ENCODE measurements at regions not wholly inside any gene's neighbourhood (a gene's known extent, or its start where the extent isn't known, plus 50 kb on each side); places are given as distances from the start of the nearest gene placed in this dataset.

DNA sequence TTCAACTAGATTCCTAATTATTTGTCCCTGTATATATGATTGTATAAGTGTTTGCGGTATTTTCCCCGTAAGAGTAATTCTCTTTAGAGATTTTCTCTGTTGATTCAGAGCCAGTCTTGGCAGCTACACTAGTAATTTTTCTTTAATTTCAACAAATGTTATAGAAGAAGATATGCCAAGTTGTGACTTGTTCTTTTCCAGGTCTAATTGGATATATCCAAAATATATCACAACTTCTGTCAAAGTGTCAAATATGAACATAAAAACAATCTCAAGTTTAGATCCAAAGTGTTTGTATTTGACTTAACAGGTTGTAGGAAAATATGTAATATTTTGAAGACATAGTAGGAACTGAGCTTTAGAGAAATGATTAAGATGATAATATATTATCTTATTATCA is 733.9 kb upstream of the SLITRK5 start:
- DNase-seq (ENCODE audit: low read depth, low spot score), result no peak

DNA sequence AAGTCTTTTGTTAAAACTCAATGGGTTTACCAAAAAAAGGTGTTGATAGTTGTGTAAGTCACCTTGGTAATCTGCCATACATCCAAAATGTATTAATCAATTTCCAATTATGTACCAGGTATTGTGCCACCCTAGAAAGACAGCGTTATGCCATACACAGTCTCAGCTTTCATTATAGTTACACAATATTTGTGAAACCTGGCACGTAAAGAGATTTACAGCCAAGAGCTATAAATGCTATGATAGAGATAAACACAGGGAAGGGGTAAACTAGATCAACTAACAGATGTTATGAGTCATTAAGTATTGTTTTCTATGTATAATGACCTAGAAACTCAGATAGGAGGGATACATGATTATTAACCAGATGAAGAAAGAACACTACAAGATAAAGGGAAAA is 725.6 kb upstream of the SLITRK5 start:
- no peak for DNase-seq (ENCODE audit: low read depth, low spot score)

- no peak for DNase-seq (ENCODE audit: low read depth, low spot score)
Observed at GRCh38 chr13:86946734-86947133, 724.4 kb upstream of the SLITRK5 start.

DNA sequence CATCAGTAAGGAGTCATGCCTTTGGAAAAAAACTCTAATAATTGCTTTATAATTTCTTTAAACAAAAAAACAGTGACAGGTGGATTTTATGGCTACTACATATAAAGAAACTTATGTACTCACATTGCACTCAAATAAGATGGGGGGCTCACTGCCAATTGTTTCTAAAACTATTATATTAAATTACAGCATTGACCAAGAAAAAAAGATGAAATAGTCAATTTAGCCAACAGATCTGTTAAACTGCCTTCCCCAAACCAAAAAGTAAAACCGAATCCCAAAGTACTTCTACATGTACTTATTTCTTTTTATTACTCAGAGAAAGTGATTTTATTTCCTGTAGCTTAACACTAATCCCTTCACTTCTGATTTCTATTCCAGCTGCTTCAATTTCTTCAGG is 716.8 kb upstream of the SLITRK5 start:
- DNase-seq (ENCODE audit: low read depth, low spot score), result no peak

DNA sequence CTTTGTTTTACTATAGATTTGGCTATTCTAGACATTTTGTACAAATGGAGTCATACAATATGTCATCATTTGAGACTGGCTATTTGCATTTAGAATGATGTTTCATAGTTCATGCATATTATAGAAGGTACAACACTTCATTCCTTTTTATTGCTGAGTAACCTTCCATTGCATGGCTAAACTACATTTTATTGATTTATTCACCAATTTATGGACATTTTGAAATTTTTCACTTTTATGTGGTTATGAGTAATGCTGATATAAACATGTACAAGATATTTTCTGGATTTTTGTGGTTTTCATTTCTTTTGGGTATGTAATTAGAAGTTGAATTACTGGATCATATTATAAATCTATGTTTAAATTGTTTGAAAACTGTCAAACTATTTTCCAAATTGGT is 710.3 kb upstream of the SLITRK5 start:
- DNase-seq (ENCODE audit: low read depth, low spot score), result no peak

DNA sequence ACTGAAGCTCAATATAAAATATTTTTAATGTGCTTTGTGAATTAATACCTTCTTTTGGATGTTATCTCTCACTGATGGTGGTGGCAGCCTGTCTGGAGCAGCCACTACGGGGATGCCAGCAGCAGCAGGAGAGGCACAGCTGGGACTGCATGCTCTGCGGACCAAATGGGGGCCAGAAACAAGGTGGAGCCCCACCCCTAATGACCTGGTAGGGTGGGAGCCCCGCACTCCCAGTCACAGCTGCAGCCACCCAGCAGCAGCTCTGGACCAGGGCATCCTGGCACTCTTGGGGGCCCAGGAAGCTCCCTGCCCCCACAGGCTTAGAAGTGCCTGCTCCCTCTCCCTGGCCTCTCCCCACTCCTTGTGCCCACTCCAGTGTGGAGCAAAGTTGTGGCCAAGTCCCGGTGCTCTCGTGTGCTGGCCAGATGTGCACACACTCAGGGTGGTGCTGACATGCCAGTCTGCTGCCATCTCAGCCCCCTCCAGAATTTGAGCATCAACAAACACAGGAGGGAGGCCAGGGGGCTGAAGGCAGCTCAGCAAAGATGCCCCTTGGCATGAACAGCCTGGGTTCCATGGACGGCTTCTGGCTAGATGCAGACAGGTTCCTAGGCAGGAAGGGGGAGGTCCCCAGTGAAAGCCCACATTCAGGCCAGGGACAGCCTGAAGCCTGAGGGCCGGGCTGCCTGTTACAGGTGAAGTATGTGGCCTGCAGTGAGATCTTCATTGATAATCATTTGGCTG is 696.7 kb upstream of the SLITRK5 start:
- DNase-seq (ENCODE audit: low read depth, low spot score), result no peak

DNA sequence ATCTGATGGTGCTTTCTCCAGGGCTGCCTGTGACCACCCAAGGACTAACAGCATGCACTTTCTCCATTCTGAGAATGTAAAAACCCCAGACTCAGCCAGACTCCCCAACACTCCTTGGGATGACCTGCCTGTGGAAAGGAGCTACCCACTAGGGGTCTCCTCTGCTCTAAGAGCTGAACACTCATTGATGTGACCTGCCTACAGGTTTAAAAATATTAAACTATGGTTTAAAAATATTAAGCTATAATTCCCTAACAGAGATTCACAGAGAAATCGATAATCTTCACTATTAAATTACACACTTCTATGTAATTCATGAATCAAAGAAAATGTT is 696.2 kb upstream of the SLITRK5 start:
- no peak for DNase-seq (ENCODE audit: low read depth, low spot score)

GRCh38 chr13:86976521-86977324 is 694.4 kb upstream of the SLITRK5 start:
- DNase-seq (ENCODE audit: low read depth, low spot score), result no peak

GRCh38 chr13:86986448-86986847 is 684.7 kb upstream of the SLITRK5 start:
- DNase-seq (ENCODE audit: low read depth, low spot score), result no peak

- DNase-seq (ENCODE audit: low read depth, low spot score), result no peak
Observed at GRCh38 chr13:86992251-86992650, 678.9 kb upstream of the SLITRK5 start.

DNA sequence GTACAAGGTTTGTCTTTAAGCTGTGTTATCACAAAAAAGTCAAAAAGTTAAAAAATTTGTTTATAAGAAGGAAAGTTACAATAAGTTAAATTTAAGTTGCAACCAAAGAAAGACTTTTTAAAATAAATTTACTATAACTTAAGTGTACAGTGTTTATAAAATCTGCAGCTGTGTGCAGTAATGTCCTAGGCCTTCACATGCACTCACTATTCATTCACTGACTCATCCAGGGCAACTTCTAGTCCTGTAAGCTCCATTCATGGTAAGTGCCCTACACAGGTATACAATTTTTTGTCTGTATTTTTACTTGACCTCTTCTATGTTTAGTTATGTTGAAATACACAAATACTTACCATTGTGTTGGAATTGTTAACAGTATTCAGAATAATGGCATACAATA is 667.9 kb upstream of the SLITRK5 start:
- no peak for DNase-seq (ENCODE audit: low read depth, low spot score)

DNA sequence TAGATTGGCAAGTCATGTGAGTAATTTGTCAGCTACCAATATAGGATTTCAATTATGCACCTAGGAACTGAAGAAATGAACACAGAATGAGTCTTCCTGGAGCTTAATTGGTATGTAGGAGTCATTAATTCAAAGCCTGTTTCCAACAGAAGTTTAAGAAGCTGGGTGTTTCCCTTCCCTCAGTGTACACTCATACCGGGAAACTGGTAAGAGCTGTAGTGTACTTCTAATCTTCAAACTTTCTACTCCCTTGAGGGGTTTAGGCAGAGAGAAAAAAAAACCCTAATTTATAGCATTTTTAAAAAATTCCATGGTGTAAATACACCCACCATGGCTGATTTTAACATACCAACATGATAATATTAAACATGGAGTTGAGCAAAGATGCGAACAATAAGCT is 665.7 kb upstream of the SLITRK5 start:
- DNase-seq (ENCODE audit: low read depth, low spot score), result no peak

GRCh38 chr13:87035526-87035925 is 635.6 kb upstream of the SLITRK5 start:
- no peak for DNase-seq (ENCODE audit: low read depth, low spot score)

DNA sequence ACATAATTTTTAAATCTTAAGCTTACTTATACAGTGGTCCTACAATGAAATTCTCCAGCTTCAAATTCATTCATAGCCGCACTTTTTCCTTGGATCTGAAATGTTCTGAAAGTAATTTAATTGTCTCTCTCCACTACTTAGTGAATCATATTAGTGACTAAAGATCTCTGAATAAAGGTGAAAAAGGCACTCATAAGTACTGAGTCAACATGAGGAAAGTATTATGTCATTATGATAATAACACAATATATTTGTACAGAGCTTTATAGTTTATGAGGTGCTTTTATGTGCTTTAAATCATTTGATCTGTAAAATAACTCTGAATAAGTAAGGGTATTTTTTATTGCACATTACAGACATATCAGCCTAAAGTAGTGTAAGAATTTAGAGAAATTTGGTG is 628.2 kb upstream of the SLITRK5 start:
- DNase-seq (ENCODE audit: low read depth, low spot score), result no peak

- DNase-seq (ENCODE audit: low read depth, low spot score), result no peak
Observed at GRCh38 chr13:87052731-87053130, 618.4 kb upstream of the SLITRK5 start.

- DNase-seq (ENCODE audit: low read depth, low spot score), result peak; percentile 43
Observed at GRCh38 chr13:87057807-87058520, 613.2 kb upstream of the SLITRK5 start.

GRCh38 chr13:87058786-87059329 is 612.3 kb upstream of the SLITRK5 start:
- no peak for DNase-seq (ENCODE audit: low read depth, low spot score)

GRCh38 chr13:87078947-87079795 is 592.0 kb upstream of the SLITRK5 start:
- DNase-seq (ENCODE audit: low read depth, low spot score), result no peak

DNA sequence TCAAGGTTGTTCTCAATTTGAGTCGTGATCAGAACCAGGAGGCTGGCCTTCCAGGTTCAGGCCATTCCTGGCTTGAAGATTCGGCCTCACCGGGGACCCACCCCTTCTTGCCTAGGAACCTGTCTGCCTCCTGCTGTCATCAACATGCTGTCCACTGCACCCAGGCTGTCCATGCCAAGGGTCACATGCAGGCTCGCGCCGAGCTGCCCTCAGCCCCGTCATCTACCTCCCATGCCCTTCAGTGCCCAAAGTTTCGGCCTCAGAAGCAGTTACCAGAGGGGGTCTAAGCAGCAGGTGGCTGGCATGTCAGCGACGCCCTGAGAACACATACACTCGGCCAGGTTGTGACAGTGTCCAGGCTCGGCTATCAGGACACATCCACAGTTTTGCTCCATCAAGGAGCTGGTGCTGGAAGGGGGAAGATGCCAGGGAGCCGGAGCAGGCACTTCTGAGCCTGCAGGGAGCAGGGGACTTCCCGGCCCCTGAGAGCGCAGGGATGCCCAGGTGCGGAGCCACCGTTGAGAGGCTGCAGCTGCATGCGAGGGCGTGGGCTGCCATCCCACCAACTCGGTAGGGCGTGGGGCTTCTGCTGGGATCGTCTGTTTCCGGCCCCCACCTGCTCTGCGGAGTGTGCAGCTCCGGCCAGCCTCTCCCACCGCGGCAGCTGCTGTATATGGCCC is 590.9 kb upstream of the SLITRK5 start:
- DNase-seq (ENCODE audit: low read depth, low spot score), result no peak

GRCh38 chr13:87084192-87084591 is 587.0 kb upstream of the SLITRK5 start:
- no peak for DNase-seq (ENCODE audit: low read depth, low spot score)

DNA sequence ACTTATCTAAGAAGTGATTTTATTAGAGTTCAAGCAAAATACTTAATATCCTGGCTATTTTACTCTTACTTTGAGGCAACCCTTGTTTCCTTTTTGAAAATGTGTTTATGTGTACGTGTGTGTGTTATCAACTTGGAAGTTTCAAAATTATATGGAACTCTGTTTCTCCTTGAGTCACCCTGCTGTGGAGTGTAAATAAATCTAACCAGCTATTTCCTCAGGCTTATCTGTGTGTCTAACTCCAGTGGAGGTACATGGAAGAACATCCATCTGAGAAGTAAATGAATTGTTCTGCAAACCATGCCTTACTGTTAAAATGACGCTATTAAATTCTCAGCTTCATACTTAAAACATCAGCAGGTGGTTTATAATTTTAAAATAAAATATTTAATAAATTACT is 583.4 kb upstream of the SLITRK5 start:
- DNase-seq (ENCODE audit: low read depth, low spot score), result no peak

Data from smooth muscle cell of the brain vasculature (primary cell).